GM12878 (cell line): ENCODE measurements at regions not wholly inside any gene's neighbourhood (a gene's known extent, or its start where the extent isn't known, plus 50 kb on each side); places are given as distances from the start of the nearest gene placed in this dataset.

ENCODE experiments used
- ATAC-seq: fragments of 200-7000 bp; cut with Tn5 transposase; 3 replicates; pipeline ENCODE4 v1.9.1; 2020; ENCODE audit warnings: mild to moderate bottlenecking, moderate library complexity
- BruUV-seq: library from RNA; stranded (reverse); fragments of 400-500 nt; replicated peaks from 2 replicates; lab custom pipeline; 2021; lab: Mats Ljungman, UMichigan
- CTCF ChIA-PET: fragments of 300-600 bp; sonication (Branson Sonifier 250); formaldehyde crosslinking; extraction: SDS; loops from one replicate; lab custom pipeline; 2021; ENCODE audit warnings: inconsistent platforms; lab: Yijun Ruan, JAX
- POLR2A ChIA-PET: fragments of 350-600 bp; formaldehyde crosslinking; extraction: SDS; loops from one replicate; lab custom pipeline; 2021; ENCODE audit warnings: inconsistent platforms; lab: Charles Lee
- RAD21 ChIA-PET: fragments of 300-600 bp; sonication (Branson Sonifier 250); formaldehyde crosslinking; loops from one replicate; lab custom pipeline; 2023; ENCODE audit warnings: antibody characterized with exemption; ENCODE audit not compliant: unreplicated experiment; lab: Charles Lee
- SMC1A ChIA-PET: fragments of 300-600 bp; sonication (Branson Sonifier 250); formaldehyde crosslinking; loops from one replicate; lab custom pipeline; 2023; ENCODE audit not compliant: unreplicated experiment, uncharacterized antibody; lab: Charles Lee
- DNase-seq: peaks from one replicate; pipeline ENCODE4 v3.0.0-alpha.2; 2011; ENCODE audit warnings: low read depth, low spot score
- FAIRE-seq: peaks from 3 replicates; lab custom pipeline; 2011; peaks lifted over from hg19 to GRCh38; lab: Jason Lieb, UNC
- H2AFZ ChIP-seq: 2 replicates; pipeline ENCODE4 v1.6.0; 2011; ENCODE audit warnings: low read depth, low read length, control low read depth; ENCODE audit not compliant: control insufficient read depth
- H3K27ac ChIP-seq: 2 replicates; pipeline ENCODE4 v1.5.1; 2011; ENCODE audit warnings: control low read depth; ENCODE audit not compliant: control insufficient read depth, insufficient read depth
- H3K27me3 ChIP-seq, 2 experiments: replicated peaks in 1 of 2; 2 replicates each; pipeline versions ENCODE4 v1.6.0 to v1.6.1; 2011; ENCODE audit warnings: low read length in 1 of 2; ENCODE audit not compliant: control insufficient read depth in 2 of 2, insufficient read depth in 2 of 2
- H3K36me3 ChIP-seq, 2 experiments: 2 replicates each; pipeline ENCODE4 v1.5.1; 2011; ENCODE audit warnings: low read length in 1 of 2; ENCODE audit not compliant: control insufficient read depth in 2 of 2, insufficient read depth in 2 of 2
- H3K4me1 ChIP-seq: 2 replicates; pipeline ENCODE4 v1.6.1; 2011; ENCODE audit warnings: mild to moderate bottlenecking, low read length, moderate library complexity, mixed read lengths; ENCODE audit not compliant: control insufficient read depth, insufficient read depth
- H3K4me2 ChIP-seq: 2 replicates; pipeline ENCODE4 v1.6.0; 2011; ENCODE audit warnings: control low read depth; ENCODE audit not compliant: control insufficient read depth, insufficient read depth
- H3K4me3 ChIP-seq: fragments of 200-600 bp; sonication (generic); 2 replicates; pipeline ENCODE4 v1.5.1; 2016
- H3K79me2 ChIP-seq: 2 replicates; pipeline ENCODE4 v1.6.0; 2011; ENCODE audit warnings: low read length; ENCODE audit not compliant: control insufficient read depth, insufficient read depth
- H3K9ac ChIP-seq: 2 replicates; pipeline ENCODE4 v1.8.0; 2011; ENCODE audit warnings: low read length, control low read depth, mixed read lengths; ENCODE audit not compliant: control insufficient read depth, insufficient read depth
- H3K9me3 ChIP-seq: replicated peaks from 3 replicates; pipeline ENCODE4 v1.5.1; 2011; ENCODE audit warnings: mild to moderate bottlenecking, low read length; ENCODE audit not compliant: control insufficient read depth, insufficient read depth
- H4K20me1 ChIP-seq: 2 replicates; pipeline ENCODE4 v1.6.0; 2011; ENCODE audit not compliant: control insufficient read depth, insufficient read depth
- ASH2L ChIP-seq: fragments of 300-600, 200-600 bp; sonication (generic); IDR thresholded peaks from 2 replicates; pipeline ENCODE4 v1.6.1; 2017; ENCODE audit warnings: low read depth, mild to moderate bottlenecking, borderline replicate concordance
- BACH1 ChIP-seq: fragments of 450-650 bp; IDR thresholded peaks from 2 replicates; pipeline ENCODE4 v1.6.1; 2017; ENCODE audit warnings: mild to moderate bottlenecking, borderline replicate concordance
- CBX5 ChIP-seq: sonication (generic); IDR thresholded peaks from 2 replicates; pipeline ENCODE4 v1.6.1; 2016; ENCODE audit warnings: low read depth, moderate library complexity, mild to moderate bottlenecking, inconsistent platforms
- CREB1 ChIP-seq: IDR thresholded peaks from 2 replicates; pipeline ENCODE4 v1.6.1; 2012; ENCODE audit warnings: low read depth, mild to moderate bottlenecking, inconsistent platforms
- DPF2 ChIP-seq: fragments of 450-650 bp; IDR thresholded peaks from 2 replicates; pipeline ENCODE4 v1.6.1; 2017; ENCODE audit warnings: mild to moderate bottlenecking
- EGR1 ChIP-seq, 2 experiments: IDR thresholded peaks; 1 replicate in 1 of 2; 2 replicates in 1 of 2; pipeline ENCODE4 v1.6.1; 2011 to 2012; ENCODE audit warnings: low read depth in 2 of 2, low read length in 2 of 2, borderline replicate concordance in 1 of 2, mild to moderate bottlenecking in 1 of 2, moderate library complexity in 1 of 2
- HDAC6 ChIP-seq: fragments of 200-600 bp; sonication (generic); IDR thresholded peaks from one replicate; pipeline ENCODE4 v1.8.0; 2017; ENCODE audit warnings: antibody characterized with exemption; ENCODE audit not compliant: unreplicated experiment
- IRF4 ChIP-seq: IDR thresholded peaks from 2 replicates; pipeline ENCODE4 v1.6.1; 2011; ENCODE audit warnings: low read depth, low read length
- MEF2B ChIP-seq: fragments of 450-650 bp; IDR thresholded peaks from 2 replicates; pipeline ENCODE4 v1.6.1; 2018; ENCODE audit warnings: mild to moderate bottlenecking, moderate library complexity; ENCODE audit not compliant: partially characterized antibody, poor library complexity, severe bottlenecking
- NFYB ChIP-seq: IDR thresholded peaks from 2 replicates; pipeline ENCODE4 v1.6.1; 2011; ENCODE audit warnings: low read depth, mild to moderate bottlenecking, low read length, improper control_type of control experiment, moderate library complexity; ENCODE audit not compliant: insufficient read depth
- POU2F2 ChIP-seq: IDR thresholded peaks from 3 replicates; pipeline ENCODE4 v1.6.1; 2011; ENCODE audit warnings: low read depth, mild to moderate bottlenecking, low read length, borderline replicate concordance
- RCOR1 ChIP-seq: conservative IDR thresholded peaks from 2 replicates; pipeline ENCODE4 v1.6.1; 2012; ENCODE audit warnings: low read depth, low read length, improper control_type of control experiment
- RELA ChIP-seq: fragments of 450-650 bp; IDR thresholded peaks from 2 replicates; pipeline ENCODE4 v1.8.0; 2014; ENCODE audit warnings: borderline replicate concordance; ENCODE audit not compliant: partially characterized antibody
- ZNF274 ChIP-seq: IDR thresholded peaks from one replicate; pipeline ENCODE4 v1.8.0; 2011; ENCODE audit not compliant: insufficient read length, insufficient read depth
- ZSCAN29 ChIP-seq: fragments of 450-650 bp; IDR thresholded peaks from 2 replicates; pipeline ENCODE4 v1.6.1; 2017; ENCODE audit warnings: mild to moderate bottlenecking, moderate library complexity
- whole genome bisulfite sequencing: methylation state at CpG from one replicate; pipeline ENCODE4 v1.1.6; 2016; ENCODE audit warnings: low lambda C conversion rate; ENCODE audit not compliant: insufficient replicate concordance, insufficient coverage; ENCODE audit errors: missing lambda C conversion rate; 5-methylcytosine and 5-hydroxymethylcytosine counted together
- in situ Hi-C: fragments of 300-500 bp; cut with MboI; formaldehyde crosslinking; loops from 9 replicates; pipeline ENCODE4 v1.14.3; 2018; ENCODE audit warnings: mixed read lengths
- intact Hi-C: fragments of 100-400 bp; cut with micrococcal nuclease; formaldehyde crosslinking; loops from one replicate; pipeline ENCODE4 v1.14.2; 2022; ENCODE audit not compliant: unreplicated experiment

DNA sequence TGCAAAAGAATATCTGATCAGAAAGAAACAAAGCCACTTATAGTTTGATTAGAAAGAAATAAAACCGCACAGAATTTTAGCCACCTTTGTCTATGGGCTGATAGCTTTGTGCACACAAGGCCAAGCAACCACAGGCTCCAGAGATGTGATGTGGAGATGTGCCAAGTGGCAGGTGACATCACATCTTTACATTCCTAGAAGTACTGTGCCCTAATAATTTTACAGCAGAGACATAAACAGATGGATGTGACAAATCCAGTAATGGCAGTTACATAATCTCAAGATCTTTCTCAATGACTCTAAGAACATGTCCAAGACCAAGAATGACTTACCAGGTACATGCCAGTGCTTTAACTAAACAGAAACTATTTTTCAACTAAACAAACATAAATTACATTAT lies 159.5 kb downstream of the LTN1 start:
- BruUV-seq = no TSS peak
- ChIA-PET POLR2A (no interaction called here), CTCF (no interaction called here)
- H2AFZ ChIP-seq = no peak overlapping the region
- no peak overlapping the region for H3K4me2 ChIP-seq
- H3K9me3 ChIP-seq = no peaks in the 10 kb centered on the region; the same call in 1 of the 3 replicates
- no peak for DNase-seq
- FAIRE-seq = no peak
- no peaks in the 10 kb centered on the region for H3K79me2 ChIP-seq
- H3K27me3 ChIP-seq = no peaks in the 10 kb centered on the region
- H3K9ac ChIP-seq = no peak overlapping the region
- no peaks in the 10 kb centered on the region for H4K20me1 ChIP-seq
- H3K27ac ChIP-seq = no peak overlapping the region
- no peaks in the 10 kb centered on the region for H3K36me3 ChIP-seq
- TF ChIP-seq POU2F2 (no peak), CREB1 (no peak), EGR1 (IDR thresholded peaks at IDR 0.05; ENCODE audit: borderline replicate concordance in 1 of 2, low read depth in 2 of 2, low read length in 2 of 2) (no peak), ZSCAN29 (no peak), CBX5 (no peak), ZNF274 (no peak), RCOR1 (no peak), NFYB (no peak), ASH2L (no peak), RELA (no peak), MEF2B (no peak), BACH1 (no peak), DPF2 (no peak), HDAC6 (no peak), IRF4 (no peak)
- TF ChIP-seq, all 136 proteins: peak for 0
- ChIA-PET SMC1A (no interaction called here), RAD21 (no interaction called here)
- WGBS = 38% methylated on average over 1 of the region's 1 CpG
- Histone ChIP-seq H3K4me1 (no peaks in the 10 kb centered on the region), H3K4me3 (no peak overlapping the region)
- in situ Hi-C loops = no loop called here
- no peak for ATAC-seq
- intact Hi-C loops = no loop called here
